ENCODE measurements at regions not wholly inside any gene's neighbourhood (a gene's known extent, or its start where the extent isn't known, plus 50 kb on each side); places are given as distances from the start of the nearest gene placed in this dataset.
A peak's percentile ranks its signal among the peaks of the same experiment; 100 is the strongest.

GRCh38 chr4:110945600-110945999 is 322.7 kb upstream of the PITX2 start:
- intact Hi-C loops (cut with DNase I): no loop called here
- Histone ChIP-seq H3K27me3 (no peaks in the 10 kb centered on the region), H3K9me3 (no peaks in the 10 kb centered on the region), H3K4me3 (no peak overlapping the region), H3K27ac (no peak overlapping the region), H3K4me1 (no peaks in the 10 kb centered on the region), H3K36me3 (no peaks in the 10 kb centered on the region)
- no peak for ATAC-seq
- WGBS (ENCODE audit: insufficient coverage, low coverage, low lambda C conversion rate, missing lambda C conversion rate): 91% methylated on average over 9 of the region's 16 CpGs
- TF ChIP-seq POLR2A (IDR thresholded peaks at IDR 0.05): no peak
- peak in 1 of 3 donors; percentile 46 for DNase-seq

- DNase-seq (no peak), ATAC-seq (no peak)
- Histone ChIP-seq H3K4me3 (no peak overlapping the region), H3K4me1 (no peaks in the 10 kb centered on the region), H3K27ac (no peak overlapping the region), H3K27me3 (no peaks in the 10 kb centered on the region), H3K36me3 (no peaks in the 10 kb centered on the region), H3K9me3 (no peaks in the 10 kb centered on the region)
- intact Hi-C loops (cut with DNase I): no loop called here
- 55% methylated on average over 3 of the region's 3 CpGs for WGBS (ENCODE audit: insufficient coverage, low coverage, low lambda C conversion rate, missing lambda C conversion rate)
- TF ChIP-seq CTCF (IDR thresholded peaks at IDR 0.05): no peak
These were observed 326.7 kb upstream of the PITX2 start for GRCh38 chr4:110949542-110949941.

GRCh38 chr4:110950731-110951130 is 327.9 kb upstream of the PITX2 start:
- no peak for TF ChIP-seq CTCF (IDR thresholded peaks at IDR 0.05)
- TF ChIP-seq POLR2A (IDR thresholded peaks at IDR 0.05): no peak
- DNase-seq (no peak), ATAC-seq (no peak)
- no peak overlapping the region for H3K27ac ChIP-seq
- no peaks in the 10 kb centered on the region for H3K27me3 ChIP-seq
- 52% methylated on average over 2 of the region's 2 CpGs for whole genome bisulfite sequencing (ENCODE audit: insufficient coverage, low coverage, low lambda C conversion rate, missing lambda C conversion rate)
- H3K4me3 ChIP-seq: no peak overlapping the region
- intact Hi-C loops (cut with DNase I): no loop called here
- H3K36me3 ChIP-seq: no peaks in the 10 kb centered on the region
- H3K4me1 ChIP-seq: no peaks in the 10 kb centered on the region
- no peaks in the 10 kb centered on the region for H3K9me3 ChIP-seq

GRCh38 chr4:110953191-110953590 is 330.3 kb upstream of the PITX2 start:
- DNase-seq (no peak), ATAC-seq (no peak)
- no peaks in the 10 kb centered on the region for H3K27me3 ChIP-seq
- H3K4me3 ChIP-seq: no peak overlapping the region
- 43% methylated on average over 1 of the region's 1 CpG for WGBS (ENCODE audit: insufficient coverage, low coverage, low lambda C conversion rate, missing lambda C conversion rate)
- no peak overlapping the region for H3K27ac ChIP-seq
- no peaks in the 10 kb centered on the region for H3K9me3 ChIP-seq
- TF ChIP-seq POLR2A (IDR thresholded peaks at IDR 0.05) (no peak), CTCF (IDR thresholded peaks at IDR 0.05) (no peak)
- H3K36me3 ChIP-seq: no peaks in the 10 kb centered on the region
- intact Hi-C loops (cut with DNase I): no loop called here
- no peaks in the 10 kb centered on the region for H3K4me1 ChIP-seq

- WGBS (ENCODE audit: insufficient coverage, low coverage, low lambda C conversion rate, missing lambda C conversion rate): 38% methylated on average over 4 of the region's 4 CpGs
- TF ChIP-seq CTCF (IDR thresholded peaks at IDR 0.05) (no peak), POLR2A (IDR thresholded peaks at IDR 0.05) (no peak)
- intact Hi-C loops (cut with DNase I): no loop called here
- Histone ChIP-seq H3K36me3 (no peaks in the 10 kb centered on the region), H3K27ac (no peak overlapping the region), H3K4me1 (no peaks in the 10 kb centered on the region), H3K4me3 (no peak overlapping the region), H3K27me3 (no peaks in the 10 kb centered on the region), H3K9me3 (no peaks in the 10 kb centered on the region)
- ATAC-seq (no peak), DNase-seq (no peak)
These were observed 331.0 kb upstream of the PITX2 start for GRCh38 chr4:110953898-110954297.

All from right lobe of liver (tissue), 6 donors.